ENCODE measurements at regions not wholly inside any gene's neighbourhood (a gene's known extent, or its start where the extent isn't known, plus 50 kb on each side); places are given as distances from the start of the nearest gene placed in this dataset.

DNA sequence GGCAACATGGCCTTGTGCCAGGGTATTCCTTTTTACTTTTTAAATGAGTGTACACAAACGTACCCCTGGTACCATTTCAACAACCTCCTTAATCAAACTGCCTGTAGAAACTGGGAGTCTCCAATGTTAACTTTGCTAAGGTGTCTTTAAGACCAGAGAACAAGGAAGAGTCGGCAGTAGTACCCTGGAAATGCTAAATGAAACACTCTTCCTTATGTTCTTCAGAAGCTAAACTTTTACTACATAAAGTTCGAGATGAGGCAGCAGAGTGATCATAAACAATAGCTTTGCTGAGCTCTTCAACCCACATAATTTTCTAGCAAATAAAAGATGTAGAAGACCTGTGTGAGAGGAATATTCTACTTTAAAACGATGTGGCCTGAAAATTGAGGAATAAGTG, 297.7 kb upstream of the NRIP1 start:
- CTCF ChIA-PET (ENCODE audit: low intra/inter-chr PET ratio): no interaction called here
- Histone ChIP-seq H3K4me1 (replicated peaks in 1 of 2; ENCODE audit: control insufficient read depth in 2 of 2, insufficient read depth in 2 of 2, low read length in 2 of 2) (no peaks in the 10 kb centered on the region), H3K9me3 (replicated peaks; ENCODE audit: control insufficient read depth, insufficient read depth, low read depth, low read length) (no peaks in the 10 kb centered on the region), H3K9me1 (ENCODE audit: control insufficient read depth, insufficient read depth, low read length) (no peaks in the 10 kb centered on the region), H3K27me3 (ENCODE audit: control insufficient read depth in 2 of 2, insufficient read depth in 2 of 2, low read length in 2 of 2) (no peaks in the 10 kb centered on the region), H3K36me3 (ENCODE audit: control insufficient read depth, insufficient read depth, low read length) (no peaks in the 10 kb centered on the region), H3K4me2 (ENCODE audit: insufficient read depth, low read length) (no peak overlapping the region), H4K20me1 (replicated peaks; ENCODE audit: control insufficient read depth, insufficient read depth, low read length) (no peaks in the 10 kb centered on the region), H3K27ac (ENCODE audit: extremely low read depth, low read depth, low read length) (no peak overlapping the region), H3K4me3 (no peak overlapping the region), H3K79me2 (ENCODE audit: control insufficient read depth, insufficient read depth, low read length) (no peaks in the 10 kb centered on the region), H2AFZ (ENCODE audit: low read depth, low read length) (0 out of 2 replicates have a peak overlapping the region, but pooled peaks have one; percentile 17), H3K9ac (ENCODE audit: insufficient read depth in 1 of 2, low read depth in 2 of 2, low read length in 2 of 2) (no peak overlapping the region)
- intact Hi-C loops (cut with micrococcal nuclease): no loop called here
- FAIRE-seq (no peak), DNase-seq (ENCODE audit: extremely low read depth in 1 of 4, low spot score in 3 of 4) (no peak), ATAC-seq (no peak)
- 9% methylated on average over 4 of the region's 4 CpGs for WGBS (ENCODE audit: insufficient coverage, low coverage, missing lambda C conversion rate)
- POLR2A ChIA-PET: no interaction called here
- in situ Hi-C loops (cut with MboI): no loop called here
- BruUV-seq (replicated peaks): no TSS peak
- TF ChIP-seq, protein P1, sequence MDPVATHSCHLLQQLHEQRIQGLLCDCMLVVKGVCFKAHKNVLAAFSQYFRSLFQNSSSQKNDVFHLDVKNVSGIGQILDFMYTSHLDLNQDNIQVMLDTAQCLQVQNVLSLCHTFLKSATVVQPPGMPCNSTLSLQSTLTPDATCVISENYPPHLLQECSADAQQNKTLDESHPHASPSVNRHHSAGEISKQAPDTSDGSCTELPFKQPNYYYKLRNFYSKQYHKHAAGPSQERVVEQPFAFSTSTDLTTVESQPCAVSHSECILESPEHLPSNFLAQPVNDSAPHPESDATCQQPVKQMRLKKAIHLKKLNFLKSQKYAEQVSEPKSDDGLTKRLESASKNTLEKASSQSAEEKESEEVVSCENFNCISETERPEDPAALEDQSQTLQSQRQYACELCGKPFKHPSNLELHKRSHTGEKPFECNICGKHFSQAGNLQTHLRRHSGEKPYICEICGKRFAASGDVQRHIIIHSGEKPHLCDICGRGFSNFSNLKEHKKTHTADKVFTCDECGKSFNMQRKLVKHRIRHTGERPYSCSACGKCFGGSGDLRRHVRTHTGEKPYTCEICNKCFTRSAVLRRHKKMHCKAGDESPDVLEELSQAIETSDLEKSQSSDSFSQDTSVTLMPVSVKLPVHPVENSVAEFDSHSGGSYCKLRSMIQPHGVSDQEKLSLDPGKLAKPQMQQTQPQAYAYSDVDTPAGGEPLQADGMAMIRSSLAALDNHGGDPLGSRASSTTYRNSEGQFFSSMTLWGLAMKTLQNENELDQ (CRISPR knock-in tag; IDR thresholded peaks at IDR 0.05; ENCODE audit: borderline replicate concordance): no peak
- TF ChIP-seq ASH1L (IDR thresholded peaks at IDR 0.05; ENCODE audit: borderline replicate concordance, low read depth, partially characterized antibody) (no peak), MYBL2 (IDR thresholded peaks at IDR 0.05; ENCODE audit: low read depth) (no peak), MYBL2 (CRISPR knock-in tag; IDR thresholded peaks at IDR 0.05; ENCODE audit: borderline replicate concordance) (no peak), NR4A1 (CRISPR knock-in tag; IDR thresholded peaks at IDR 0.05) (no peak), NR4A1 (tag; IDR thresholded peaks at IDR 0.05) (no peak), ZNF444 (CRISPR knock-in tag; IDR thresholded peaks at IDR 0.05) (no peak), GABPA (tag; conservative IDR thresholded peaks at IDR 0.05; ENCODE audit: low read depth) (no peak), MTA2 (IDR thresholded peaks at IDR 0.05; ENCODE audit: low read depth) (no peak), CSDE1 (IDR thresholded peaks at IDR 0.05) (no peak), CREBBP (IDR thresholded peaks at IDR 0.05; ENCODE audit: low read depth, low read length) (no peak), TEAD1 (CRISPR knock-in tag; IDR thresholded peaks at IDR 0.05) (no peak), SMAD4 (CRISPR knock-in tag; conservative IDR thresholded peaks at IDR 0.05) (no peak), ZC3H8 (IDR thresholded peaks at IDR 0.05) (no peak), CBX1 (IDR thresholded peaks at IDR 0.05; ENCODE audit: low read depth) (no peak), ZNF282 (CRISPR knock-in tag; IDR thresholded peaks at IDR 0.05) (no peak), PHB2 (IDR thresholded peaks at IDR 0.05; ENCODE audit: low read depth) (no peak), SREBF1 (IDR thresholded peaks at IDR 0.05; ENCODE audit: borderline replicate concordance, low read depth, low read length) (no peak), ZNF24 (IDR thresholded peaks at IDR 0.05) (no peak)
- TF ChIP-seq, protein P2, sequence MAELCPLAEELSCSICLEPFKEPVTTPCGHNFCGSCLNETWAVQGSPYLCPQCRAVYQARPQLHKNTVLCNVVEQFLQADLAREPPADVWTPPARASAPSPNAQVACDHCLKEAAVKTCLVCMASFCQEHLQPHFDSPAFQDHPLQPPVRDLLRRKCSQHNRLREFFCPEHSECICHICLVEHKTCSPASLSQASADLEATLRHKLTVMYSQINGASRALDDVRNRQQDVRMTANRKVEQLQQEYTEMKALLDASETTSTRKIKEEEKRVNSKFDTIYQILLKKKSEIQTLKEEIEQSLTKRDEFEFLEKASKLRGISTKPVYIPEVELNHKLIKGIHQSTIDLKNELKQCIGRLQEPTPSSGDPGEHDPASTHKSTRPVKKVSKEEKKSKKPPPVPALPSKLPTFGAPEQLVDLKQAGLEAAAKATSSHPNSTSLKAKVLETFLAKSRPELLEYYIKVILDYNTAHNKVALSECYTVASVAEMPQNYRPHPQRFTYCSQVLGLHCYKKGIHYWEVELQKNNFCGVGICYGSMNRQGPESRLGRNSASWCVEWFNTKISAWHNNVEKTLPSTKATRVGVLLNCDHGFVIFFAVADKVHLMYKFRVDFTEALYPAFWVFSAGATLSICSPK (IDR thresholded peaks at IDR 0.05; ENCODE audit: borderline replicate concordance): no peak
